HUES6 (cell line): ENCODE measurements at regions not wholly inside any gene's neighbourhood (a gene's known extent, or its start where the extent isn't known, plus 50 kb on each side); places are given as distances from the start of the nearest gene placed in this dataset.
"Not testable (repeated sequence)": the region's sequence is repeated elsewhere in the genome, so short reads cannot be mapped to it uniquely, and the experiment has no call there.

ENCODE experiments used
- H3K27ac ChIP-seq: 2 replicates; pipeline ENCODE4 v1.7.0; 2013; ENCODE audit warnings: low read depth, mild to moderate bottlenecking, low read length, inconsistent platforms
- H3K27me3 ChIP-seq: 2 replicates; pipeline ENCODE4 v1.6.1; 2013; ENCODE audit warnings: low read length; ENCODE audit not compliant: control insufficient read depth, insufficient read depth
- H3K36me3 ChIP-seq: 2 replicates; pipeline ENCODE4 v1.6.1; 2013; ENCODE audit warnings: low read length; ENCODE audit not compliant: control insufficient read depth, insufficient read depth
- H3K4me1 ChIP-seq: 2 replicates; pipeline ENCODE4 v1.6.1; 2013; ENCODE audit warnings: low read length; ENCODE audit not compliant: control insufficient read depth, insufficient read depth
- H3K4me3 ChIP-seq: 2 replicates; pipeline ENCODE4 v1.5.1; 2013; ENCODE audit warnings: low read depth, low read length
- H3K9ac ChIP-seq: one replicate; pipeline ENCODE4 v1.6.1; 2013; ENCODE audit warnings: mild to moderate bottlenecking, low read length
- H3K9me3 ChIP-seq: 2 replicates; pipeline ENCODE4 v1.6.1; 2013; ENCODE audit warnings: low read depth, low read length; ENCODE audit not compliant: control insufficient read depth, insufficient read depth

DNA sequence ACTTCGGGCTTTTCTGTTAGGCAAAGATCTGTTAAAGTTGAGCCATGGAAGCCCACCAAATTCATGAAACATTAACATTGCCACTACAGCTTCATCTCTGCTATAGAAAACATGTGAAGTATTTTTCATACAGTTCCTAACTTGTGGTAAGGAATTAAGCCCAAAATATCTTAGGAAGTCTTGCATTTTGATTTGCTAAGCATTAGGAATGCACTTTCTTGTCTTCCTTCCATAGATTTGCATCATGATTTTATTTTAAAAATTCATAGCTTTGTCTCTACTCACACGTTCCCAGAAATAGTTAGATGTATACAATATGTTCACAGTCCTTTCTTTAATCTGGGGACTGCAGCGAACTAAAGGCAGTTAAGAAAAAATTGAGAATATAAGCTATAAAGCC lies 325.6 kb downstream of the CENPW start:
- H3K9ac ChIP-seq, result no peak overlapping the region
- H3K9me3 ChIP-seq, result peaks cover 3% of the 10 kb centered on the region; the same call in 1 of the 2 replicates
- H3K4me1 ChIP-seq, result no peaks in the 10 kb centered on the region

DNA sequence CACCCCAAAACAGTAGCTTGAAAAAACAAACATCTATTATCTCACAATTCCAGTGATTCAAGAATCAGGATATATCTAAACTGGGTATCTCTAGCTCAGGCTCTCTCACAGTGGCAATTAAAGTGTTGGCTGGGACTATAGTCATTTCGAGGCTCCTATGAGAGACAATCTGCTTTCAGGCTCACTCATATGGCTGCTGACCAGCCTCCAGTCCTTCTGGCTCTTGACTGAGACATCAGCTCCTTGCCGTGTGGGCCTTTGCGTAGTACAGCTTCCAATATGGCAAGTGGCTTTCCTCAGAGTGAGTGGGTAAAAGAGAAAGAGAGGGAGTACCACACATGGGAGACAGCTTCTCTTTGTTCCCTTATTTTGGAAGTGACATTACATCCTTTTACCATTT lies 327.2 kb downstream of the CENPW start:
- no peaks in the 10 kb centered on the region for H3K36me3 ChIP-seq
- no peak overlapping the region for H3K4me3 ChIP-seq
- no peaks in the 10 kb centered on the region for H3K4me1 ChIP-seq
- H3K9me3 ChIP-seq, result peaks cover 3% of the 10 kb centered on the region; the same call in 1 of the 2 replicates
- no peak overlapping the region for H3K9ac ChIP-seq
- H3K27me3 ChIP-seq, result no peaks in the 10 kb centered on the region
- no peak overlapping the region for H3K27ac ChIP-seq

More for the DNA sequence above, 325.6 kb downstream of the CENPW start:
- no peaks in the 10 kb centered on the region for H3K27me3 ChIP-seq
- H3K4me3 ChIP-seq, result no peak overlapping the region
- no peak overlapping the region for H3K27ac ChIP-seq
- no peaks in the 10 kb centered on the region for H3K36me3 ChIP-seq

DNA sequence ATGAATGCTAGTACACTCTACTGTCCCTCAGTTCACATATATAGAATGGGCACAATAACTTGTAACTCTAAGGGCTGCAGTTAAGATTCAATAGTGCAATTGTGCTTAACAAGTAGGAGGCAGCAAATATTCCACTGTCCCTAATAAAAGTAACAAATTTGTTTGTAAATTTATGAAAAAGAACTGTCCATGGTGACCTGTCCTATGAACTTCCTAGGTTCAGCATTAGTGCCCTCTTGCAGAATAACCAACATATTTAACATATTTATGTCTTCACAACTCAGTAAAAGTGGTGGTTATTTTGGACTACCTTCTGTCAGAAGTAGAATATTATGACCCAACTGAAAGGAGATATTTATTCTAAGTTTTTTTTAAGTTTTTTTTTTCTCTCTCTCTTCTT lies 327.8 kb downstream of the CENPW start:
- no peaks in the 10 kb centered on the region for H3K27me3 ChIP-seq
- no peaks in the 10 kb centered on the region for H3K4me1 ChIP-seq
- no peak overlapping the region for H3K9ac ChIP-seq
- peaks cover 6% of the 10 kb centered on the region; the same call in 1 of the 2 replicates for H3K9me3 ChIP-seq
- H3K36me3 ChIP-seq, result no peaks in the 10 kb centered on the region
- no peak overlapping the region for H3K27ac ChIP-seq
- no peak overlapping the region for H3K4me3 ChIP-seq

DNA sequence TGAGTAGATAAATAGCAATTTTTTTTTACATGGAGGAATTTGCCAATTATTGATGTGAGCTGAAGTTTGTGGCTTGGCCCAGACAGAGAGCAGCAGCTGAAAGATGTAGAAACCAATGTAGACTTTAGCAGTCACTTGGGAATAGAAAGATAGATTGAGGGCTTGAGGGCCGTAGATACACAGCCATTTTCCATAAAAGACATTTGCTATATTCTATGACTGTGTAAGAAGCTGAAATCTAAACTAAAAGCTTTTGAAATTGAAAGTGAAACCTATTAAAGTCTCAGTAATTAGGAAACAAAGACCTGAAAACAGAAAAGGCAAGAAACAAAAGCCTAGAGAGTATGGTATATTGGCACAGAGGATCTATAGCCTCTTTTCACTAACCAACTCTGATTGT lies 332.7 kb downstream of the CENPW start:
- Histone ChIP-seq H3K4me1 (no peaks in the 10 kb centered on the region), H3K9ac (no peak overlapping the region), H3K4me3 (no peak overlapping the region), H3K27me3 (no peaks in the 10 kb centered on the region), H3K27ac (no peak overlapping the region), H3K36me3 (no peaks in the 10 kb centered on the region), H3K9me3 (peaks cover 10% of the 10 kb centered on the region; the same call in 1 of the 2 replicates)

DNA sequence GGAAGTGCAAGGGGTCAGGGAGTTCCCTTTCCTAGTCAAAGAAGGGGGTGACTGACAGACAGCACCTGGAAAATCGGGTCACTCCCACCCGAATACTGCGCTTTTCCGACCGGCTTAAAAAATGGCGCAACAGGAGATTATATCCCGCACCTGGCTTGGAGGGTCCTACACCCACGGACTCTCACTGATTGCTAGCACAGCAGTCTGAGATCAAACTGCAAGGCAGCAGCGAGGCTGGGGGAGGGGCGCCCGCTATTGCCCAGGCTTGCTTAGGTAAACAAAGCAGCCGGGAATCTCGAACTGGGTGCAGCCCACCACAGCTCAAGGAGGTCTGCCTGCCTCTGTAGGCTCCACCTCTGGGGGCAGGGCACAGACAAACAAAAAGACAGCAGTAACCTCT lies 333.8 kb downstream of the CENPW start:
- not testable (repeated sequence) for H3K9me3 ChIP-seq, H3K4me1 ChIP-seq, H3K9ac ChIP-seq, H3K27ac ChIP-seq, H3K27me3 ChIP-seq, H3K4me3 ChIP-seq, H3K36me3 ChIP-seq

DNA sequence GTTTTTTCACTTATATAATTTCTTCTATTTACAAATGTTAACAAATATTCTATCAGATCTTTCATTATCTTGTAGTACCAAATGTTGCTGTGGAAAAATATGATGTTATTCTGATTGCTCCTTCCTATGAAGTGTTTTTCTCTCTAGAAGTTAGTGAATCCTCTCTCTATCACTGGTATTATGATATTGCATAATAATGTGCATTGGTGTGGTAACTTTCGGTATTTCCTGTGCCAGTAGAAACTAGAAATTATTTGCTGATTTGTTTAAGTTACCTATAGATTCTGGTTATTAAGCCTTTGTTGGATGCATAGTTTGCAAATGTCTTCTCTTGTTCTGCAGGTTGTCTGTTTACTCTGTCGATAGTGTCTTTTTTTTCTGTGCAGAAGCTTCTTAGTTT lies 342.5 kb downstream of the CENPW start:
- Histone ChIP-seq H3K27me3 (no peaks in the 10 kb centered on the region), H3K4me3 (no peak overlapping the region), H3K4me1 (no peaks in the 10 kb centered on the region), H3K9me3 (peaks cover 2% of the 10 kb centered on the region; the same call in 1 of the 2 replicates), H3K27ac (no peak overlapping the region), H3K9ac (no peak overlapping the region), H3K36me3 (no peaks in the 10 kb centered on the region)

DNA sequence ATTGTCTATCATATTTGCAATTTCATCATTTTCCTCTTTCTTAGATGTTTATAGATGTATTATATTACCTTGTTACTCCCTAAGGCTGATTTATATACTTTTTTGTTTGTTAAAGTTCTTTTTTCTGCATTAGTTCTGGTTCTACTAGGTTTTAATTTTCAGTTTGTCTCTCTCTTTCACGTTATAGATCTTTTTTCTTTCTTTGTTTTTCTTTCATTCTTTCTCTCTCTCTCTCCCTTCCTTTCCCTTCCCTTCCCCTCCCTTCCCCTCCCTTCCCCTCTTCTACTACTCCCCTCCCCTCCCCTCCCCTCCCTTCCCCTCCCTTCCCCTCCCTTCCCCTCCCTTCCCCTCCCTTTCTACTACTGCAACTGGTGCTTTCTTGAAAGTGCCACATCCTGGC lies 345.3 kb downstream of the CENPW start:
- Histone ChIP-seq H3K9me3 (peaks cover 2% of the 10 kb centered on the region; the same call in 1 of the 2 replicates), H3K27ac (no peak overlapping the region), H3K9ac (no peak overlapping the region), H3K27me3 (no peaks in the 10 kb centered on the region), H3K36me3 (no peaks in the 10 kb centered on the region), H3K4me3 (no peak overlapping the region), H3K4me1 (no peaks in the 10 kb centered on the region)

DNA sequence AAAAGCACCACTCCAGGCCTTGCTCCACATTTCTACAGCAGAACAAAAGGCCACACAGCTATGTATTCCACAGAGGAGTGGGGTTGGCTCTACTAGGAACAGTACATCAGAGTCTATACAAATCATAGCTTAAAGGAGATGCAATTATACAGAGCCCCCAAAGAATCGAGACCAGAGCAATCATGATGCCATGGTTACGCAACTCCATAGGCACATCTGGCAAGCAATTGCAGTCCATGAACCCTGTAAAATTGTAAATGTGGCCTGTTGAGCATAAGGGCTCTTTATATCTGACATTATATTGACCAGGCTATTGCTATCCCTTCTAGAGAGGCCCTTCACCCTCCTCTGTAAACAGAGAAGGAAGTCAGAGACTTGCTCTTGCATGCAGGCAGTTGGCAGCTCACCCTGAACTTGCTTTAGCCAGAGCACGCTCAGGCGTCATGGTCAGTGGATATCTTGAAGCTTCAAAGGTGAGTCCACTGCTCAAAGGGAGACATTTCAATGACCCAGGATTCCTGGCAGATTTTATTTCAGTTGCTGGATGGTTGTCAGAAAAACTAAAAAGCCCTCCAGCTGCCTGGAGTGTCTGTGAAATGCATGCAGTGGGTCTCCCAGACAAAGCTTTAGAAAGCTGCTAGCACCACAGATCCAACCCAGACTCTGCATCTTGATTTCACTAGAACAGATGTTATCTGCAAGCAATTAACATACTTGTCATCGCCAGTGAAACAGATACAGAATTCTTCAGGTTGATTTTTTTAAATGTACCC lies 357.2 kb downstream of the CENPW start:
- Histone ChIP-seq H3K9ac (no peak overlapping the region), H3K4me1 (peaks cover 4% of the 10 kb centered on the region; the same call in 1 of the 2 replicates), H3K36me3 (no peaks in the 10 kb centered on the region), H3K9me3 (no peaks in the 10 kb centered on the region), H3K4me3 (no peak overlapping the region), H3K27ac (no peak overlapping the region), H3K27me3 (no peaks in the 10 kb centered on the region)

DNA sequence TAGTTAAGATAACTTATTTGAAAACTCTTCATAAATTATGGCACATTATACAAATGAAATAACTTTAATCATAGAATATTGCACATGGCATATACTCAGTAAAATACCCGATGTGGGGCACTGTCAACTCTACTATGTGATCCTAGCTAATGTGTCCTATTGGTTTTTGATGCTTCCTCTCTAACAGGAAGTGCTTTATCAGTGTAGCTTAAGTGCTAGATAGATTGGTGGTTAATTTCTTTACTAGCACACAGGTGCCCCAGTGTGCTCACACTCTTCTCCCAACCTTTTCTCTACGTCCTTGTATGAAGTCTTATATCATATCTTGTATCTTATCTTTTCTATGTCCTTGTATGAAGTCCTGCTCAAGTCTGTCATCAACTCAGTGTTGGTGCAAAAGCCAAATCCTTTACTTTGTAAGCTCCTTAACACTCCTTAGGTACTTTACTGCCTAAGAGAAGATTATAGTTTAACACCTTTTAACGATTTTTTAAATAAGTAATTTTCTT lies 358.9 kb downstream of the CENPW start:
- H3K27ac ChIP-seq, result no peak overlapping the region
- no peaks in the 10 kb centered on the region for H3K36me3 ChIP-seq
- H3K4me3 ChIP-seq, result no peak overlapping the region
- H3K4me1 ChIP-seq, result peaks cover 4% of the 10 kb centered on the region; the same call in 1 of the 2 replicates
- H3K9ac ChIP-seq, result no peak overlapping the region
- no peaks in the 10 kb centered on the region for H3K9me3 ChIP-seq
- H3K27me3 ChIP-seq, result no peaks in the 10 kb centered on the region

DNA sequence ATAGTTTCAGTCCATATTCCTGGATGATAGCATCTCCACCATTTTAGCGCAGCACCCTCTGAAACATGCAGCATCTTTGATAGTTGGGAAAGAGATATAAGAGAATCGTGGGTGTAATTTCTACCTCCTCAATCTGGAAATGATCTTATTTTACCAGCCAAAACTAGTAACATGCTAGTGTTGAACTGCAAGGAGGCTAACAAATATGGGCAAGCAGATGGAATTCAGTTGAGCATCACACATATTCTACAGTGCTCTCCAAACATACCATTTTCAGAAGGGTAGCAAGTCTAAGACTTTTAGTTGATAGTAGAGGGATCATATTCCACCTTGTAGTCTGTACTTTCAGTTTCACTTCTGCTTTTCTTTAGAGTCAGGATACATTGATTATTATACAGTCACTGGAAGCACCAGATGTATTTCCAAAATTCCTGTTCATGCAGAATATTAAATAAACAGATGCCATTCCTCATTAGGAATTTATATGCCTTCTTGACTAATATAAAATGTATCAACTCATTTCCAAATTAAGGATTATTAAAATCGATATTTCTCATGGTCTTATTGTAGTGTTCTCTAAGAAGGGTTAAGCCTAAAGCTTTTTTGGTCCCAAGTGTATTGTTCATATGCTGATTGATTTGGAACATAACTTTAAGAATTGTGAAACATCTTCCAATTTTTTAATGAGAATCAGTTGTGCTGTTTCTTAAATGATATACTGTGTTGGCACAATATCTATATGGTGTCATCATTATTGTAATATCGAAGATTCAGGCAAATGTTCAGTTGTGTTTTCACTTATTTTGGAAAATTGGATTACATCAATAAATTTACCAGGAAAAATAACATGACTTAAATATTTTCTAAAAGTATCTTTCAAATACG lies 362.0 kb downstream of the CENPW start:
- H3K9ac ChIP-seq, result no peak overlapping the region
- H3K36me3 ChIP-seq, result no peaks in the 10 kb centered on the region
- H3K4me1 ChIP-seq, result peaks cover 4% of the 10 kb centered on the region; the same call in 1 of the 2 replicates
- no peaks in the 10 kb centered on the region for H3K27me3 ChIP-seq
- no peak overlapping the region for H3K27ac ChIP-seq
- no peaks in the 10 kb centered on the region for H3K9me3 ChIP-seq
- H3K4me3 ChIP-seq, result no peak overlapping the region

DNA sequence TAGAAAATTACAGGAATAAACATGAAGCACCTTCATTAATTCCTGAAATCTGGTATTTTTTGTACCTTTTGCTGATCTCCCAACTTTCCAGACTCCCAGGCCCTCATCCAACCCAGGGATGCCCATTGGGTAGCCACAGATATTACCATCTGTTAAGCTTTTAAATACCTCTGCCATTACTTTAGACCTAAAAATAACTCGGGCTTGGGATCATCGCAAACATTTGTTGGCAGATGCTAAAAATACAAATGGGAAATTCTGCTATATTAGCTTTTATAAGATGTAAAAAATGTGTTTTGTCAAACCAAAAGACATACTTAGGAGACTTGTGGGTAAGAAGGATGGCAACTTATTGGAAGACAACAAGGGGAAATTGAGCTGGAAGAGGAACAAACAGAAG lies 376.1 kb downstream of the CENPW start:
- H3K27ac ChIP-seq, result no peak overlapping the region
- no peaks in the 10 kb centered on the region for H3K36me3 ChIP-seq
- H3K27me3 ChIP-seq, result no peaks in the 10 kb centered on the region
- peaks cover 6% of the 10 kb centered on the region; the same call in 1 of the 2 replicates for H3K4me1 ChIP-seq
- no peak overlapping the region for H3K4me3 ChIP-seq
- no peaks in the 10 kb centered on the region for H3K9me3 ChIP-seq
- no peak overlapping the region for H3K9ac ChIP-seq
